GM12878 (cell line): ENCODE measurements at regions not wholly inside any gene's neighbourhood (a gene's known extent, or its start where the extent isn't known, plus 50 kb on each side); places are given as distances from the start of the nearest gene placed in this dataset.
"Not testable (repeated sequence)": the region's sequence is repeated elsewhere in the genome, so short reads cannot be mapped to it uniquely, and the experiment has no call there.

Experiments
- KDM1A ChIP-seq: fragments of 200-600 bp; sonication (generic); IDR thresholded peaks from 2 replicates; pipeline ENCODE4 v1.6.1; 2016; ENCODE audit warnings: borderline replicate concordance
- TCF3 ChIP-seq: IDR thresholded peaks from 2 replicates; pipeline ENCODE4 v1.6.1; 2012; ENCODE audit warnings: low read depth, mild to moderate bottlenecking, low read length, borderline replicate concordance; ENCODE audit not compliant: insufficient read depth
- YY1 ChIP-seq: IDR thresholded peaks from 2 replicates; pipeline ENCODE4 v1.6.1; 2011; ENCODE audit warnings: low read depth, mild to moderate bottlenecking, low read length
- TF ChIP-seq, protein P1 (sequence below): fragments of 450-650 bp; IDR thresholded peaks from 2 replicates; pipeline ENCODE4 v1.6.1; 2017; ENCODE audit warnings: mild to moderate bottlenecking
- TF ChIP-seq, protein P2 (sequence below): fragments of 150-350 bp; IDR thresholded peaks from 2 replicates; pipeline ENCODE4 v1.6.1; 2016; ENCODE audit warnings: low read depth, low read length

GRCh38 chr2:111482987-111483679 is 362.4 kb downstream of the BCL2L11 start:
- not testable (repeated sequence) for TF ChIP-seq TCF3, YY1, KDM1A
- TF ChIP-seq, protein P1, sequence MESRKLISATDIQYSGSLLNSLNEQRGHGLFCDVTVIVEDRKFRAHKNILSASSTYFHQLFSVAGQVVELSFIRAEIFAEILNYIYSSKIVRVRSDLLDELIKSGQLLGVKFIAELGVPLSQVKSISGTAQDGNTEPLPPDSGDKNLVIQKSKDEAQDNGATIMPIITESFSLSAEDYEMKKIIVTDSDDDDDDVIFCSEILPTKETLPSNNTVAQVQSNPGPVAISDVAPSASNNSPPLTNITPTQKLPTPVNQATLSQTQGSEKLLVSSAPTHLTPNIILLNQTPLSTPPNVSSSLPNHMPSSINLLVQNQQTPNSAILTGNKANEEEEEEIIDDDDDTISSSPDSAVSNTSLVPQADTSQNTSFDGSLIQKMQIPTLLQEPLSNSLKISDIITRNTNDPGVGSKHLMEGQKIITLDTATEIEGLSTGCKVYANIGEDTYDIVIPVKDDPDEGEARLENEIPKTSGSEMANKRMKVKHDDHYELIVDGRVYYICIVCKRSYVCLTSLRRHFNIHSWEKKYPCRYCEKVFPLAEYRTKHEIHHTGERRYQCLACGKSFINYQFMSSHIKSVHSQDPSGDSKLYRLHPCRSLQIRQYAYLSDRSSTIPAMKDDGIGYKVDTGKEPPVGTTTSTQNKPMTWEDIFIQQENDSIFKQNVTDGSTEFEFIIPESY, result not testable (repeated sequence)
- TF ChIP-seq, protein P2, sequence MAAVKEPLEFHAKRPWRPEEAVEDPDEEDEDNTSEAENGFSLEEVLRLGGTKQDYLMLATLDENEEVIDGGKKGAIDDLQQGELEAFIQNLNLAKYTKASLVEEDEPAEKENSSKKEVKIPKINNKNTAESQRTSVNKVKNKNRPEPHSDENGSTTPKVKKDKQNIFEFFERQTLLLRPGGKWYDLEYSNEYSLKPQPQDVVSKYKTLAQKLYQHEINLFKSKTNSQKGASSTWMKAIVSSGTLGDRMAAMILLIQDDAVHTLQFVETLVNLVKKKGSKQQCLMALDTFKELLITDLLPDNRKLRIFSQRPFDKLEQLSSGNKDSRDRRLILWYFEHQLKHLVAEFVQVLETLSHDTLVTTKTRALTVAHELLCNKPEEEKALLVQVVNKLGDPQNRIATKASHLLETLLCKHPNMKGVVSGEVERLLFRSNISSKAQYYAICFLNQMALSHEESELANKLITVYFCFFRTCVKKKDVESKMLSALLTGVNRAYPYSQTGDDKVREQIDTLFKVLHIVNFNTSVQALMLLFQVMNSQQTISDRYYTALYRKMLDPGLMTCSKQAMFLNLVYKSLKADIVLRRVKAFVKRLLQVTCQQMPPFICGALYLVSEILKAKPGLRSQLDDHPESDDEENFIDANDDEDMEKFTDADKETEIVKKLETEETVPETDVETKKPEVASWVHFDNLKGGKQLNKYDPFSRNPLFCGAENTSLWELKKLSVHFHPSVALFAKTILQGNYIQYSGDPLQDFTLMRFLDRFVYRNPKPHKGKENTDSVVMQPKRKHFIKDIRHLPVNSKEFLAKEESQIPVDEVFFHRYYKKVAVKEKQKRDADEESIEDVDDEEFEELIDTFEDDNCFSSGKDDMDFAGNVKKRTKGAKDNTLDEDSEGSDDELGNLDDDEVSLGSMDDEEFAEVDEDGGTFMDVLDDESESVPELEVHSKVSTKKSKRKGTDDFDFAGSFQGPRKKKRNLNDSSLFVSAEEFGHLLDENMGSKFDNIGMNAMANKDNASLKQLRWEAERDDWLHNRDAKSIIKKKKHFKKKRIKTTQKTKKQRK, result not testable (repeated sequence)
